HG02678 (cell line): ENCODE measurements at regions not wholly inside any gene's neighbourhood (a gene's known extent, or its start where the extent isn't known, plus 50 kb on each side); places are given as distances from the start of the nearest gene placed in this dataset.
"Not testable (repeated sequence)": the region's sequence is repeated elsewhere in the genome, so short reads cannot be mapped to it uniquely, and the experiment has no call there.

Experiments used
- ATAC-seq: cut with Tn5 transposase; IDR thresholded peaks from one replicate; pipeline ENCODE4 v1.9.1; 2021; ENCODE audit warnings: mild to moderate bottlenecking, moderate library complexity; ENCODE audit not compliant: unreplicated experiment

- no peak for ATAC-seq
Observed at GRCh38 chr12:27133022-27133590, 50.7 kb upstream of the C12orf71 start.

GRCh38 chr12:27140478-27140969 is 58.1 kb upstream of the C12orf71 start:
- no peak for ATAC-seq

- ATAC-seq = no peak
Observed at GRCh38 chr12:27142101-27142721, 59.8 kb upstream of the C12orf71 start.

- ATAC-seq = no peak
Observed at GRCh38 chr12:27143256-27144069, 61.1 kb upstream of the C12orf71 start.

- not testable (repeated sequence) for ATAC-seq
Observed at GRCh38 chr12:27145725-27146124, 63.3 kb upstream of the C12orf71 start.

- no peak for ATAC-seq
Observed at GRCh38 chr12:27148373-27148772, 66.0 kb upstream of the C12orf71 start.

- no peak for ATAC-seq
Observed at GRCh38 chr12:27148791-27149190, 66.4 kb upstream of the C12orf71 start.

- no peak for ATAC-seq
Observed at GRCh38 chr12:27151479-27151878, 69.1 kb upstream of the C12orf71 start.

- ATAC-seq = no peak
Observed at GRCh38 chr12:27158297-27158696, 75.9 kb upstream of the C12orf71 start.

- no peak for ATAC-seq
Observed at GRCh38 chr12:27161458-27162228, 79.3 kb upstream of the C12orf71 start.

GRCh38 chr12:27162229-27162537 is 79.8 kb upstream of the C12orf71 start:
- ATAC-seq = no peak

- no peak for ATAC-seq
Observed at GRCh38 chr12:27163048-27163715, 80.8 kb upstream of the C12orf71 start.

- ATAC-seq = no peak
Observed at GRCh38 chr12:27163894-27164293, 80.2 kb upstream of the STK38L start.

- peak; percentile 53 for ATAC-seq
Observed at GRCh38 chr12:27164330-27165040, 79.6 kb upstream of the STK38L start.

- ATAC-seq = not testable (repeated sequence)
Observed at GRCh38 chr12:27165958-27166357, 78.1 kb upstream of the STK38L start.

- ATAC-seq = not testable (repeated sequence)
Observed at GRCh38 chr12:27171494-27171893, 72.6 kb upstream of the STK38L start.

GRCh38 chr12:27176765-27177164 is 67.3 kb upstream of the STK38L start:
- ATAC-seq = no peak

- no peak for ATAC-seq
Observed at GRCh38 chr12:27177706-27178105, 66.4 kb upstream of the STK38L start.

GRCh38 chr12:27178255-27178654 is 65.8 kb upstream of the STK38L start:
- ATAC-seq = no peak

- ATAC-seq = no peak
Observed at GRCh38 chr12:27178723-27179399, 65.2 kb upstream of the STK38L start.
